Activated naive CD4-positive, alpha-beta T cell treated with anti-CD3 and anti-CD28 coated beads, Interleukin-2, amount 50 U/mL, for 24 hours (primary cell): ENCODE measurements at regions not wholly inside any gene's neighbourhood (a gene's known extent, or its start where the extent isn't known, plus 50 kb on each side); places are given as distances from the start of the nearest gene placed in this dataset.

Source experiments
- H3K27ac Mint-ChIP-seq: one replicate; pipeline ENCODE4 v1.8.0; 2021; ENCODE audit warnings: mild to moderate bottlenecking, mixed read lengths
- H3K27me3 Mint-ChIP-seq: one replicate; pipeline ENCODE4 v1.8.0; 2021; ENCODE audit warnings: mixed read lengths
- H3K36me3 Mint-ChIP-seq: one replicate; pipeline ENCODE4 v1.8.0; 2021; ENCODE audit warnings: mixed read lengths
- H3K4me1 Mint-ChIP-seq: one replicate; pipeline ENCODE4 v1.8.0; 2021; ENCODE audit warnings: mixed read lengths
- H3K4me3 Mint-ChIP-seq: one replicate; pipeline ENCODE4 v1.8.0; 2021; ENCODE audit warnings: mild to moderate bottlenecking, mixed read lengths
- H3K9me3 Mint-ChIP-seq: one replicate; pipeline ENCODE4 v1.8.0; 2021; ENCODE audit warnings: mixed read lengths

DNA sequence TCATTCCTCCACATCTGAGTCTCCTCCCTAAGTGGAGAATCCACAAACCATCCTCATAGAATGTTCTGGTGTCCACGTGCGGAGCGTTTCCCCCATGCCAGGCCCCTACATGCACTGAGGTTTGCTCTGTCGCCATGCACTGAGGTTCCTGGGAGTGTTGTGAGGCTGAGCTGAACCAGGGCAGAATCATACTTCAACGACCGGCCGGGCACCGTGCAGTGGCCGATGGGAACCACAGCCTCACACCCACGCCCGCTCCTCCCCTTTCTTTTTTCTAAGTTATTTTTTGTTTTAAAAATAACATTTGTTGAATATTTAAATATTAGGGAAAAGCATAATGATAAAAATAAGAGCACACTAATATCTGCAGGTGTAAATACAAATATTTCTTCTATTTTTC lies 260.4 kb upstream of the IRX4 start:
- H3K4me3 Mint-ChIP-seq: no peak overlapping the region
- H3K27ac Mint-ChIP-seq: no peak overlapping the region
- no peaks in the 10 kb centered on the region for H3K36me3 Mint-ChIP-seq
- no peaks in the 10 kb centered on the region for H3K9me3 Mint-ChIP-seq
- H3K27me3 Mint-ChIP-seq: peaks cover 14% of the 10 kb centered on the region
- no peaks in the 10 kb centered on the region for H3K4me1 Mint-ChIP-seq

DNA sequence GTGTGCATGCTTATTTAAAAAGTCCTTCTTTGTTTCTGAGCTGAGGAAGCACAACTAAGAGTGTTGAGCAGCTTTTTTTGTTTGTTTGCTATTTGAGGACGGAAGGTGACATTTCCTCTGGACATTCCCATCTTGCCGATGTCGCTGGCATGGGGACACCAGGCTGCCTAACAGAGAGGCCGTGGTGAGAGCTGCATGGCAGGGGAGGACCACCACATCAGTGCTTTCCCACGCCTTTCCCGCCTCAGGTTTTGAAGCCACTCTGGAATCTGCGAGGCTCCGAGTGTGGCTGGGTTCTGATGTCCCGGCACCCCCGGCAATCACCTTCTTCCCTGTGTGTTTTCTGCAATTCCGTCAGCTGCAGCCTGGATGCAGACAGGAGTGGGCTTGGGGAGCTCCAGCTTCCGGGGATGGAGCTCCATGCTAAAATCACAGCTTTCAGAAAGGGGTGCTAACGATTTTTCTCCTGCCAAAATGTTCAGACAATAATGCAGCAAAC lies 259.8 kb upstream of the IRX4 start:
- H3K4me3 Mint-ChIP-seq: no peak overlapping the region
- no peak overlapping the region for H3K27ac Mint-ChIP-seq
- peaks cover 14% of the 10 kb centered on the region for H3K27me3 Mint-ChIP-seq
- no peaks in the 10 kb centered on the region for H3K9me3 Mint-ChIP-seq
- H3K4me1 Mint-ChIP-seq: no peaks in the 10 kb centered on the region
- H3K36me3 Mint-ChIP-seq: no peaks in the 10 kb centered on the region

DNA sequence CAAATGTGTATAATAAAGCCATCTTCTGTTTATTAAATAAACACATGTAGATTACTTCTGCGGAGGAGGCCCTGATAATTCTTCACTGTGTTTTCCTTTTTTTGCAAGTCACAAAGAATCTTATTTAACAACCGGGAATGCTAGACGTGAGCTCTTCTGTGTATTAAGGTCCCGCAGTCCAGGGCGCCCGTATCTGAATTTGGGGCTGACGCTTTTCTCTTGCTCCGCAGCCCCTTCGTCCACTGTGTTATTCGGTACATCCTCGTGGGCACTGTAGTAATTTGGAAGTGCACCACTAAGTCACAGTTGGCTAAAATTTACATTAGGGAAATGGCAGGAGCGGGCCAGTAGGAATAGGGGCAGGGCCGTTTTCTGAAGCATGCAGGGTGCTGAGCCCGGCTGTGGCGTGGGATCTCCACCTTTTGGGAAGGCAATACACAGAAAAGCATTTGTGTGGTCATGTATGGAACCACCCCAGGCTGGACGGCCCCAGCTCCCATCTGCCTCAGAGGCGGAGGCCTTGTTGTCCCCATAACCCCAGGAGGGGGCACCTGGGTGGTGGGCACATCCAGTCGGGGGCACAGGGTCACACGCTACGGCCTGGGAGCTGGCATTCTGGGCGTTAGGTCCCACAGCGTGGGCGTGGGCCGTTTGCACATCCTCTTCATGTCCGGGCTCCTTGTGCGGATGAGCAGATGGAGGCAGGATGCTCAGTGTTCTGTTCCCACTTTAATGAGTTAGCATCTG lies 258.7 kb upstream of the IRX4 start:
- no peak overlapping the region for H3K27ac Mint-ChIP-seq
- peaks cover 14% of the 10 kb centered on the region for H3K27me3 Mint-ChIP-seq
- H3K4me1 Mint-ChIP-seq: no peaks in the 10 kb centered on the region
- H3K4me3 Mint-ChIP-seq: no peak overlapping the region
- H3K9me3 Mint-ChIP-seq: no peaks in the 10 kb centered on the region
- no peaks in the 10 kb centered on the region for H3K36me3 Mint-ChIP-seq

DNA sequence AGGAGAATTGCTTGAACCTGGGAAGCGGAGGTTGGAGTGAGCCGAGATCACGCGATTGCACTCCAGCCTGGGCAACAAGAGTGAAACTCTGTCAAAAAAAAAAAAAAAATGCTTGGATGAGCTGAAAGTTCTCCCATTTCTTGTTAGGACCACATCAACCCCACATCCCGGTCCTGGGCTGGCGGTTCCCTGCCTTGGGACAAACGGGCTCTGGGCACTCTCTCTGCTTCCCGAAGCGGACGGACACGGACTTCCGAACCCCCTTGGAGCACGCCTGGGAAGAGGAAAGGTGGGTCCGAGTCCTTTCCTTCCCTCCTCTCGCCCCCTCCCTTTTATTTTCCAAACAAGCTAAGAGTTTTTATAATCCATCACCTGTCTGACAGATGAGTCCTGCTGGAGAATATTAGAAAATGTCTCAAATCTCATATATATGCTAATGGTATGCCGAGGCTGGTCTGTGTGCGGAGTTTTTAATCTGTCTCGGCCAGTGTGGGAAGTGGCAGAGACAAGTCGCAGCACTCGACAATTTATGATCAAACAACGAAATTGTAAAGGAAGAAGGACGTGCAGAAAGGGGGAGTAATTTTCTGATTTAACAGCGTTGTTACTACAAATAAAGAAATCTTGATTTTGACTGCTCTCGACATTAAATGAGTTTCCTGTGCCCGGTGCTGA lies 257.9 kb upstream of the IRX4 start:
- Mint-ChIP-seq H3K27me3 (peaks cover 14% of the 10 kb centered on the region), H3K4me1 (no peaks in the 10 kb centered on the region), H3K4me3 (no peak overlapping the region), H3K36me3 (no peaks in the 10 kb centered on the region), H3K27ac (no peak overlapping the region), H3K9me3 (no peaks in the 10 kb centered on the region)

DNA sequence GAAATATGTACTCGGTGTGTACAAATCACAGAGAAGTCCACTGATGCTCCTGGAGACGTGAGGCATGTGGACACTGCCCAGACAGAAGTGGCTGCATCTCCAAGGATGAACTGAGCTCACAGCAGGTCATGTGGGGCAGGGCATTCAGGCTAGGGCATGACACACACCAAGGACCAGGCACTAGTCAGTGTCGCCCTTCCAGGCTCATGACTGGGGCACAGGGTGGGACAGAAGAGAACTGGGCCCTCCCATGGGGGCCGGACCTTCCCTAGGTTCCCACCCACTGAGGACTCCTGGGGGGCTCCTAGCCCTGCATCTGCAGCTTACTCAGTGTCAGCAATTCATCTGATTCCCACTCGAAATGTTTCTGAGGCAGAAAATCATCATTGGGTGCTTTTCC lies 256.8 kb upstream of the IRX4 start:
- Mint-ChIP-seq H3K4me1 (no peaks in the 10 kb centered on the region), H3K4me3 (no peak overlapping the region), H3K36me3 (no peaks in the 10 kb centered on the region), H3K27ac (no peak overlapping the region), H3K9me3 (no peaks in the 10 kb centered on the region), H3K27me3 (peaks cover 14% of the 10 kb centered on the region)

DNA sequence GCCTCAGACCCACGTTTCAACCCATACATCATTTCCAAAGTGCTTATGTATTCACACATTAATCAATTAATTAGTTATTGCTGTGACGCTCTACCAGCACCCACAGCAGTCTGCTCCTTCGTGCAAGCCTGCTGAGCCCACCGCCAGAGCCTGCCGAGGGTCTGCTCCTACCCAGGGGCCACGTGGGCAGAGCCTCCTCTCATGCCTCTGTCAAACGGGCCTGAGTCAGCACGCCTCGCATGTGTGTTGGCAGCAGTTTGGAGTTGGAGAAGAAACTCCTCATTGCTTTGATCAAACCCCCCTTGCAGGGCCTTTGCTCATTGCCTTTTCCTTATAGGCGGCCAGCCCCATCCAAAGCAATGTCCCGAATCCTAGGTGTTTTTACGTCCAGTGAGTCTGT lies 256.2 kb upstream of the IRX4 start:
- Mint-ChIP-seq H3K36me3 (no peaks in the 10 kb centered on the region), H3K9me3 (no peaks in the 10 kb centered on the region), H3K4me3 (no peak overlapping the region), H3K27ac (no peak overlapping the region), H3K4me1 (no peaks in the 10 kb centered on the region), H3K27me3 (peaks cover 14% of the 10 kb centered on the region)

DNA sequence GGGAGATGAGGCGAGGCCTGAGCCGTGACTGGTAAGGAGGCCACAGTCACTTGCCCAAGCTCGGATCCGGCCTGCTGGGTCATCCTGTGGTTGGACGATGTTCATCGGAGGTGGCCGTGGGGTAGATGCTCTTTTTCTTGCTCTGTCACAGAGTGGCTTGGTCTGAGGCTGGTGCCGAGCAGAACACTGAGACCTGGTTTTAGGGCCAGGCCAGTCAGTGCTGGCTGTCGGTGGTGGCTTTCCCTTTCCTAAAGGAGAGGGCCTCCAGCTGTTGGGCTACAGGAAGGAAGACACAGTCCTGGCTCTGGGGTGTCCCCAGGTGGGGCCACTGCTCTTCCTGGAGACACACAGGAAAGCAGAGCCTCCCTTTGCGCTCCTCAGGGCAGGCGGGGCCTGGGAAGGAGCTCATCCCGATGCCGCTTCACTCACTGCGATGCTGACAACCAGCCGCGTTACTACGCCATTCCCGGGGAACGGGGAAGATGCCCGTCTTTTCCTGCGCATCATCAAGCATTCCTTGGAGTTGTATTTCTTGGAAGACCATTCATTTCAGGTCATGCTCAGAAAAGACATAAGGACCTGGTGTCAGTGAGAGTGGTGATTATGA lies 254.8 kb upstream of the IRX4 start:
- H3K36me3 Mint-ChIP-seq: no peaks in the 10 kb centered on the region
- H3K4me3 Mint-ChIP-seq: no peak overlapping the region
- no peaks in the 10 kb centered on the region for H3K9me3 Mint-ChIP-seq
- peaks cover 12% of the 10 kb centered on the region for H3K27me3 Mint-ChIP-seq
- H3K27ac Mint-ChIP-seq: no peak overlapping the region
- H3K4me1 Mint-ChIP-seq: no peaks in the 10 kb centered on the region

DNA sequence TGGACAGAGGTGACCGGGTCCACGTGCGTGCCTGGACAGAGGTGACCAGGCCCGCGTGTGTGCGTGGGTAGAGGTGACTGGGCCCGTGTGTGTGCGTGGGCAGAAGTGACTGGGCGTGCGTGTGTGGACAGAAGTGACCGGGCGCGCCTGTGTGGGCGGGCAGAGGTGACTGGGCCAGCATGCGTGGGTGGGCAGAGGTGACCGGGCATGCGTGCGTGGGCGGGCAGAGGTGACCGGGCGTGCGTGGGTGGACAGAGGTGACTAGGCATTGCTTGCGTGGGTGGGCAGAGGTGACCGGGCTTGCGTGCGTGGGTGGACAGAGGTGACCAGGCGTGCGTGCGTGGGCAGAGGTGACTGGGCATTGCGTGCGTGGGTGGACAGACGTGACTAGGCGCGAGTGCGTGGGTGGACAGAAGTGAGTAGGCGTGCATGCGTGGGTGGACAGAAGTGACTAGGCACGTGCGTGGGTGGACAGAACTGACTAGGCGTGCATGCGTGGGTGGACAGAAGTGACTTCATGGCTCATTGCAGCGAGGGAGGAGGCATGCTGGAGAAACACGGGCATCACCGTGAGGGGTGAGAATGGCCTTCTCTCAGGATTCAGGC lies 254.1 kb upstream of the IRX4 start:
- Mint-ChIP-seq H3K4me1 (no peaks in the 10 kb centered on the region), H3K27ac (peak overlapping the region; percentile 2), H3K9me3 (no peaks in the 10 kb centered on the region), H3K27me3 (peaks cover 12% of the 10 kb centered on the region), H3K36me3 (no peaks in the 10 kb centered on the region), H3K4me3 (no peak overlapping the region)

DNA sequence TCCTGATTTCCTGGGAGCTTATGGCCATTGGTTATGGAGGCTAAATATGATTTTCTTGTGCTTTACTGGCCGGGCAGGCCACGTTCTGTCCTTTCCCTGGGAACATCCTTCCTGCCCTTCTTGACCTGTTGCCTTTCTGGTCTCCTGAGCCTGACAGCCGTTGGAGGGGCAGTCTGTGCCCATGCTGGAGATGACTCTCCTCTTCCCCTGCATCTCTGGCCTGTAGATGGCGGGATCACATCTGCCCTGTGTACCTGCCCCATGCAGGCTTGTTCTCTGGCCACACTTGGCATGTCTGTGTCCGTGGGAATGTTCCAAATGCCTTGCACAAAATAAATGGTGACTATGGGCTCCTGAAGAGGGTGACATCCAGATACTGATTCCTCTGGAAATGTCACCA lies 253.1 kb upstream of the IRX4 start:
- Mint-ChIP-seq H3K4me3 (no peak overlapping the region), H3K36me3 (no peaks in the 10 kb centered on the region), H3K4me1 (no peaks in the 10 kb centered on the region), H3K27ac (no peak overlapping the region), H3K9me3 (no peaks in the 10 kb centered on the region), H3K27me3 (peaks cover 7% of the 10 kb centered on the region)

DNA sequence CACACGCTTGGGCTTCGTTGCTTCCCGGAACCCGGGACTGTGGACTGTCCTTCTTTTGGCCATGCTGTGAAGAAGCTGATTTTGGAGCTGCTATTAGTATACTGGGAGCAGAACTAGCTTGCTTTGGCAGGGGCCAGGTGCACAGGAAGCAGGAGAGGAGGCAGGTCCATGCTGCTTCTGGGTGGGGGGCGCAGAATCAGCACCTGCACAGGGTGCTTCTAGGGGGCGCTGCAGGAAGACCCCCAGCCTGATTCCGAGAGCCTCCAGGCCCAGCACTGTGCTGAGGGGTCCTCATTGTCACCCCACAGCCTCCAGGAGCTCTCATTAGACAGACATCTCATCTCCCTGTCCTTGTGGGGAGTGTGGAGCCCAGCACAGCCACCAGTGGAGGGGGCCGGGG lies 252.6 kb upstream of the IRX4 start:
- Mint-ChIP-seq H3K27ac (no peak overlapping the region), H3K9me3 (no peaks in the 10 kb centered on the region), H3K27me3 (peaks cover 7% of the 10 kb centered on the region), H3K36me3 (no peaks in the 10 kb centered on the region), H3K4me1 (no peaks in the 10 kb centered on the region), H3K4me3 (no peak overlapping the region)

DNA sequence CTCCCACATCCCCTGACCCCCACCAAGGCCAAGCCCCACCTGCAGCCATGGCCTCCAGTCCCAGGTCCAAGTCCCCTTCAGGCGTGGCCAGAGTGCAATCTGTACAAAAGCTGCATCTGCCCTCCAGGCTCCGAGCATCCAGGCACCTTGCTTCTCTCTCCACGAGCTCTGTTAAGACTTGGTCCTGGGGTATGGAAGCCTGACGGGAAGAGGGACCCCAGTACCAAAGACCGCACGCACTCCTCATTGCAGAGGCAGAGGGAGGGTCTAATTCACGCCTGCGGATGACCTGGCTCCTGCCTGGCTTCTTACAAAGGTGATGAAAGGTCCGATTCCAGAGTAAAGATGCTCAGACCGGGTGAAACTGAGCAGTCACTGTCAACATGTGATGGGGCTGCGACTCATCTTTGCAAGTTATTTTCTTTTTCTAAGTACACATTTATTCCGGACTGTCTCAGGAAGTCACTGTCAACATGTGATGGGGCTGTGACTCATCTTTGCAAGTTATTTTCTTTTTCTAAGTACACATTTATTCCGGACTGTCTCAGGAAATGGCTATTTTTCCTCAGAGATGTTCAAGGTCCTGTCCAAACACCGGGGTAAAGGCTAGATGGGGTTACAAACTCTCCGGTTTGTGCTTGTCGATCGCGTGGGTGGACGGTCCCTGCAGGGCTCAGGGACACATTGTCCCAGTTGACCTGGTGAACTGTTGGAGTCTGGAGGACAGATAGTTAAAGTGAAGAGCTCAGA lies 252.0 kb upstream of the IRX4 start:
- Mint-ChIP-seq H3K27me3 (peaks cover 4% of the 10 kb centered on the region), H3K27ac (no peak overlapping the region), H3K4me3 (no peak overlapping the region), H3K4me1 (no peaks in the 10 kb centered on the region), H3K36me3 (no peaks in the 10 kb centered on the region), H3K9me3 (no peaks in the 10 kb centered on the region)

DNA sequence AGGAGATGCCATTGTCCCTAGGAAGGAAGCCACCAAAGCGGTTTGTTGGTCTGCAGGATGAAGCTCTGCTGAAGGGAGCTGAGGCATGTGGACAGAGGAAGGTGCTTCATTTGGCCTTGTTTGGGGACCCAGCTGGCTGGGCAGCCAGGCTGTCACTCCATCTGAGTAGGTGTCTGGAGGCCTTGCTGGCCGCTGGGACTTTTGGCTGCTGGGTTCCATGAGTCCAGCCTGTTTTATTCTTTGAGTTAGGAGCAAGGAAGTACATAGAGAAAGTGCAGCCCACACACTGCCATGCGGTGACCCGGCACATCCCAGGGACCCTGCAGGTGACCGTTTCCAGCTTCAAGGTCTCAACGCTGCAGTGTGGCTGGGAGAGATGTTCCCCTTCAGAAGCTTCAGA lies 251.2 kb upstream of the IRX4 start:
- Mint-ChIP-seq H3K27me3 (peaks cover under 1% of the 10 kb centered on the region), H3K27ac (no peak overlapping the region), H3K36me3 (no peaks in the 10 kb centered on the region), H3K4me3 (no peak overlapping the region), H3K9me3 (no peaks in the 10 kb centered on the region), H3K4me1 (no peaks in the 10 kb centered on the region)

DNA sequence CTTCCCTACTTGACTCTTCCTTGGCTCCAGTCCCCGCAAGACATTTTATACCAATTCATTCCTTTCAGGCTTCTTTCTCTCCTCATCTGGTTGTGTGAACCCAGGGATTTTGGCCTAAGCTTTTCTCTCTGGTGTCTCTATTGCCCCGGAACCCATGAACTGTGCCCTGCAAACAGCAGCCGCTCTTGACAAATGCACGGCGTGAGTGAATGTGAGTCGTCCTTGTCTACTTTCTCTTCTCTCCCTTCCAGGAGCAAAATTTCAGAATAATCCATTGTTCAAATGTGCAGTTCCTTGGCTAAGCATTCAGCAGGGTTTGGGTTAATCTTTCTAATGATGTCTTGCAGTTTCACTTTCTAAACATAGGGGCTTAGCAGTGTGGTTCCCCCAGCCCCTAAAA lies 250.4 kb upstream of the IRX4 start:
- Mint-ChIP-seq H3K4me1 (no peaks in the 10 kb centered on the region), H3K9me3 (no peaks in the 10 kb centered on the region), H3K27ac (no peak overlapping the region), H3K36me3 (no peaks in the 10 kb centered on the region), H3K4me3 (no peak overlapping the region), H3K27me3 (peaks cover 2% of the 10 kb centered on the region)

DNA sequence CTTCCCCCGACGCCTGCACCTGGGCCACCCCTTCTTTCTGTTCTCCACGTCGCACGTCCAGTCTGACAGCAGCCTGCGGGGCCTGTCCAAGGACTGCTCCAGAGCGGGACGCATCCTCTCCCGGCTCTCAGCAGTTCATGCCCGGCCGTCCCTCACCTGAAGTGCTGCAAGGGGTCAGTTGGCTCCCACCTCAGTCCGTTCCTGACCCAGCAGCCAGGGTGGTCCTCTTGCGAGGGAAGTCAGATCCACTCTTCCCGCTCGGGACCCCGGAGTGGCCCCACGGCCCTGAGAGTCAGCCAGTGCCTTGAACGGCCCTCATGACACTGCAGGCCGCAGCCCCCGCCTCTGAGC lies 249.7 kb upstream of the IRX4 start:
- H3K36me3 Mint-ChIP-seq: no peaks in the 10 kb centered on the region
- no peaks in the 10 kb centered on the region for H3K4me1 Mint-ChIP-seq
- no peaks in the 10 kb centered on the region for H3K9me3 Mint-ChIP-seq
- H3K4me3 Mint-ChIP-seq: no peak overlapping the region
- no peak overlapping the region for H3K27ac Mint-ChIP-seq
- peaks cover 2% of the 10 kb centered on the region for H3K27me3 Mint-ChIP-seq

DNA sequence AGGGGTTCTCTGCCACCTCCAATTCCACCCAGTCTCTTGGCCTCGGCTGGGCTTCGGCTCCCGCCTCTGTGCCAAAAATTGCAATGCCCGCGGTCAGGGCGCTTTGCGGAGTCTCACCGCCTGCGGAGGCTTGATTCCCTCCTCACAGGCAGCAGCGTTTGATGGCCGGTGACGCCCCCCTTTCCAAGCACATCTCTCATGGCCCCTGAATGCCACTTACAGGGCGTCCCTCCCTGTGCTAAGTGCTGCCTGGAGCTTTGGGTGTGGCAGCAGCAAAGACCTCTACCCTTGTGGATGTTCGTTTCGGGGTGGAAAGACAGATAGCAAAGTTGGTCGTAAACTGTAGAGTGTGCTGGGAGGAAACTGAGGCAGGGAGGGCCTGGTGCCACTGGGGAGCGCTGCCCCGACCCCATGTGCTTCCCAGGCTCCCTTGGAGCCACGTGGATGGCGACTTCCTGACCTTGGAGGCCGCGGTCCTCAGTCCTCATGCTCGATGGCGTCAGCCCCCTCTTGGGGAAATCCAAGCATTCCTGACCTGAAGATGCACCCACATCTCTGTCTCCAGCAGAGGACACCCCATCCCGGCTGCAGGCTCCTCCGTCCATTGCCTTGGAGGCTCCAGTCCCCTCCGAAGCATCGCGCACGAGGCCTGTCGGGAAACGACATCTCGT lies 249.2 kb upstream of the IRX4 start:
- H3K27ac Mint-ChIP-seq: no peak overlapping the region
- peaks cover 4% of the 10 kb centered on the region for H3K27me3 Mint-ChIP-seq
- H3K4me1 Mint-ChIP-seq: no peaks in the 10 kb centered on the region
- no peaks in the 10 kb centered on the region for H3K9me3 Mint-ChIP-seq
- H3K36me3 Mint-ChIP-seq: no peaks in the 10 kb centered on the region
- no peak overlapping the region for H3K4me3 Mint-ChIP-seq
